ENCODE measurements at regions not wholly inside any gene's neighbourhood (a gene's known extent, or its start where the extent isn't known, plus 50 kb on each side); places are given as distances from the start of the nearest gene placed in this dataset.
"Not testable (repeated sequence)": the region's sequence is repeated elsewhere in the genome, so short reads cannot be mapped to it uniquely, and the experiment has no call there.

DNA sequence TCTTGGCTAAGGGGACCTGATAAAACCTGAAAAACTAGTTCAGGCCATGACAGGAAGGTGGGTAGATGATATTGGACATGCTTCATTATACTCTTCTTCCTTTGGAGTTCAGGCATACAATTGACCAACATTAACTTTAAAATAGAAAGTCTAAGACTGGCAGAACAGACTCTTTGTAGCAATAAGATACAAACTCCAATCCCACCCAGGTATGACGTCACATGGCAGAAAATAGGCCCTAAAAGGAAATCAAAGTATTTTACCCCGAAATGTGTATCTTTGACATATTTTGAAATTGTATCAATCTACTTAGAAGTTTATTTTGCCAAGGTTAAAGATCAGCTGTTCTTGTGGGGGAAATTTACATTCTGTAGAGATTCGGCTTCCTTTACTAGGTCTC is 198.1 kb upstream of the LRIG3 start:
- intact Hi-C loops (cut with DNase I) = loop anchor here in 1 of 2 donors (10.0 kb wide), 1 partner anchor 774 kb away; no protein-coding TSS in a partner anchor
- no peaks in the 10 kb centered on the region for H3K36me3 ChIP-seq (ENCODE audit: control insufficient read depth in 1 of 2, insufficient read depth in 2 of 2, low read length in 1 of 2)
- peaks cover 2 to 9% of the 10 kb centered on the region in 2 donors for H3K4me1 ChIP-seq (ENCODE audit: control insufficient read depth in 1 of 2, insufficient read depth in 2 of 2, low read length in 2 of 2)
- H3K4me3 ChIP-seq (ENCODE audit: low read length in 2 of 2) = no peak overlapping the region
- ATAC-seq (ENCODE audit: low FRiP score) = no peak
- WGBS, 2 donors = 94% methylated on average over 3 of the region's 3 CpGs
- no peaks in the 10 kb centered on the region for H3K9me3 ChIP-seq (ENCODE audit: control insufficient read depth, low read length)
- H3K27me3 ChIP-seq (ENCODE audit: control insufficient read depth in 1 of 2, insufficient read depth in 2 of 2, low read length in 1 of 2) = no peaks in the 10 kb centered on the region
- no peak overlapping the region for H3K27ac ChIP-seq (ENCODE audit: low read depth in 1 of 2, low read length in 2 of 2)
- DNase-seq = no peak

DNA sequence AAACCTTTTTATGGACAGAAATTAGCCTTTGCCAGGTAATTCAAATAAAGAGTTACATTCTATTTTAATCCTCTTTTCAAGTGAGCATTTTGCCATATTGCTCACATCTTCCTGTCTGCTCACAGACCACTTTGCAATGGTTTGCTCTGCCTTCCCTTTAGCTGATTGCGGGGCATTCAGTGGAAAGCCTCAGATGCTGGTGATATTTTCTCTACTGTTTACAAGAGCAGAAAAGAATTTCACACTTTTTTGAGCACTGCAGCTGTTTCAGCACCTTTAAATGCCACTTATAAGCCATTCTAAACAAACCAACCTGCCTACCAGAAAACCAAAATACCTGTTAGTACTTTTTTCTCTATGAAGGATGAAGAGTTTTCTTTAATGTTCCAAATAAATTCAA is 195.7 kb upstream of the LRIG3 start:
- no peaks in the 10 kb centered on the region for H3K9me3 ChIP-seq (ENCODE audit: control insufficient read depth, low read length)
- intact Hi-C loops (cut with DNase I) = loop anchor here (2.0 to 10.0 kb wide), 2 partner anchors 49 to 771 kb away; no protein-coding TSS in a partner anchor
- H3K4me1 ChIP-seq (ENCODE audit: control insufficient read depth in 1 of 2, insufficient read depth in 2 of 2, low read length in 2 of 2) = peaks cover 2 to 7% of the 10 kb centered on the region in 2 donors
- DNase-seq (no peak), ATAC-seq (ENCODE audit: low FRiP score) (no peak)
- no peaks in the 10 kb centered on the region for H3K36me3 ChIP-seq (ENCODE audit: control insufficient read depth in 1 of 2, insufficient read depth in 2 of 2, low read length in 1 of 2)
- 82 to 93% methylated on average over 1 of the region's 1 CpG for WGBS, 2 donors
- no peaks in the 10 kb centered on the region for H3K27me3 ChIP-seq (ENCODE audit: control insufficient read depth in 1 of 2, insufficient read depth in 2 of 2, low read length in 1 of 2)
- H3K27ac ChIP-seq (ENCODE audit: low read depth in 1 of 2, low read length in 2 of 2) = no peak overlapping the region
- no peak overlapping the region for H3K4me3 ChIP-seq (ENCODE audit: low read length in 2 of 2)

DNA sequence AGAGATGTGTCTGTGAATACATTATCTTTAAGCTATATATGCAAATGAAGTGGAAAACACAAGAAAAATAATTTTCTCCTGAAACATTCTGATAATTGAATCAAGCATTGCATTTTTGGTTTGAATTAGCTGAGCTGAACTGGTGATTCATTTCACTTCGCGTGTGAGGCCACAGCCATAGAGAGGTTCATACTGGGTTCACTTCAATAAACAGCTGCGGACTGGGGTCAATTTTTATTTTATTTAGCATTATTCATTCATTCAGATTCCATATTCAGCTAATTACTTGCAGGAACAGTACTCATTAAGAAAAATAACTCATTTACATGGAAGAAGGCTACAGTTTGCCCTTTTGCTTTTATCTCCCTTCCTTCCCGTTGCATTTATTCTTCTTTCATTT is 195.2 kb upstream of the LRIG3 start:
- intact Hi-C loops (cut with DNase I) = loop anchor here (2.0 to 10.0 kb wide), 2 partner anchors 49 to 771 kb away; no protein-coding TSS in a partner anchor
- Histone ChIP-seq H3K9me3 (ENCODE audit: control insufficient read depth, low read length) (no peaks in the 10 kb centered on the region), H3K27ac (ENCODE audit: low read depth in 1 of 2, low read length in 2 of 2) (no peak overlapping the region), H3K27me3 (ENCODE audit: control insufficient read depth in 1 of 2, insufficient read depth in 2 of 2, low read length in 1 of 2) (no peaks in the 10 kb centered on the region), H3K36me3 (ENCODE audit: control insufficient read depth in 1 of 2, insufficient read depth in 2 of 2, low read length in 1 of 2) (no peaks in the 10 kb centered on the region), H3K4me1 (ENCODE audit: control insufficient read depth in 1 of 2, insufficient read depth in 2 of 2, low read length in 2 of 2) (peaks cover 2 to 7% of the 10 kb centered on the region in 2 donors), H3K4me3 (ENCODE audit: low read length in 2 of 2) (no peak overlapping the region)
- WGBS, 2 donors = 93% methylated on average over 4 of the region's 4 CpGs
- DNase-seq (no peak), ATAC-seq (ENCODE audit: low FRiP score) (no peak)

DNA sequence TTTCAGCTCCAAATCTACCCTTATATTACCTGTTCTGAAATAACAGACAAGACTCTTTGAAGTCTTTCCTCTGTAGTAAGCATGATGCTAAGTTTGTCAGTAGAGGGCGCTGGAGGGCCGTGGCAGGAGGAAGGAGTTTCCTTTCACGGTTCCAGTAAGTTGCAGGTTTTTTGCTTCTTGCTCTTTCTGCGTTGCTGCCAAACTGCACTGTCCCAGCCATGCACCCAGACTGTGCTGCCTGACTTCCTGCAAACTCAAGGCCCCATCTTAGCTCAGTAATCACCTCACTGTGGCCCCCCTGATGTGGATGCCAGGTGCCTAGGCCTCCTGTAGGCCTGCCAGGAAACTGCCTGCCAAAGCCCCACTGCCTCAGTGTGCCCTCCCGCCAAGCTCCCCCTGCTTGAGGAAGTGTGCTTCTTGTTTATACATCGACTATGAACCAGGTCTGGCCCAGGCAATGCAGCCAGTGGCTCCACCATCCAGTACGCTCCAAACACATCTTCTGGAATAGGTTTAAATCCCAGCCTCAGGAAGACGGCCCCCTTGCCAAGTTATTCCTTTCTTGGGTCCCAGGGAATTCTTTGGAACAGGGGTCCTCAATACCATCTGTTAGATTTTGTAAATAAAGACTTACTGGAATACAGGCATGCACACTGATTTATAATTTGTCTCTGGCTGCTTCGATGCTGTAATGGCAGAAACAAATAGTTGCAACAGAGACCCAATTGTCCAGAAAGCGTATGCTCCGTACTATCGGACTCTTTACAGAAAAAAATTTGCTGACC is 193.7 kb upstream of the LRIG3 start:
- intact Hi-C loops (cut with DNase I) = loop anchor here (2.0 to 10.0 kb wide), 4 partner anchors 35 to 769 kb away; no protein-coding TSS in a partner anchor
- Histone ChIP-seq H3K27me3 (ENCODE audit: control insufficient read depth in 1 of 2, insufficient read depth in 2 of 2, low read length in 1 of 2) (no peaks in the 10 kb centered on the region), H3K4me3 (ENCODE audit: low read length in 2 of 2) (no peak overlapping the region), H3K36me3 (ENCODE audit: control insufficient read depth in 1 of 2, insufficient read depth in 2 of 2, low read length in 1 of 2) (no peaks in the 10 kb centered on the region), H3K9me3 (ENCODE audit: control insufficient read depth, low read length) (no peaks in the 10 kb centered on the region), H3K4me1 (ENCODE audit: control insufficient read depth in 1 of 2, insufficient read depth in 2 of 2, low read length in 2 of 2) (peaks cover 2% of the 10 kb centered on the region in 2 donors), H3K27ac (ENCODE audit: low read depth in 1 of 2, low read length in 2 of 2) (no peak overlapping the region)
- DNase-seq = peak; percentile 81 to 91
- peak; percentile 91 for ATAC-seq (ENCODE audit: low FRiP score)
- 40 to 42% methylated on average over 12 of the region's 12 CpGs for WGBS, 2 donors

DNA sequence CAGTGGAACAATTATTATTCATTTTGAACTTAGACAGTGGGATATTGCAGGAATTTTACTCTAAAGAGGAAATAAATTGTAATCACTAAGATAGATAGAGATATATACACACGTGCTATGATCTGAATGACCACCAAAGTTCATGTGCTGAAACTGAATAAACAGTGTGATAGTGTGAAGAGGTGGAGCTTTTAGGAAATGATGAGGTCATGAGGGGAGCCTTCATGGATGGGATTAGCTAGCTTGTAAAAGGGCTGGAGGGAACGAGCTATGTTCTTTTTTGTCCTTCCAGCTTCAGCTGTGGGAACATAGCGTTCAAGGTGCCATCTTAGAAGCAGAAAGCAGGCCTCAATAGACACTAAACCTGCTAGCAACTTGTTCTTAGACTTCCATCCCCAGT is 191.5 kb upstream of the LRIG3 start:
- Histone ChIP-seq H3K4me3 (ENCODE audit: low read length in 2 of 2) (no peak overlapping the region), H3K27me3 (ENCODE audit: control insufficient read depth in 1 of 2, insufficient read depth in 2 of 2, low read length in 1 of 2) (no peaks in the 10 kb centered on the region), H3K36me3 (ENCODE audit: control insufficient read depth in 1 of 2, insufficient read depth in 2 of 2, low read length in 1 of 2) (no peaks in the 10 kb centered on the region), H3K9me3 (ENCODE audit: control insufficient read depth, low read length) (no peaks in the 10 kb centered on the region), H3K27ac (ENCODE audit: low read depth in 1 of 2, low read length in 2 of 2) (no peak overlapping the region), H3K4me1 (ENCODE audit: control insufficient read depth in 1 of 2, insufficient read depth in 2 of 2, low read length in 2 of 2) (peaks cover 0 to 2% of the 10 kb centered on the region in 2 donors)
- 71 to 74% methylated on average over 3 of the region's 3 CpGs for WGBS, 2 donors
- intact Hi-C loops (cut with DNase I) = loop anchor here (1.0 to 10.0 kb wide), 4 partner anchors 37 to 767 kb away; no protein-coding TSS in a partner anchor
- no peak for DNase-seq
- no peak for ATAC-seq (ENCODE audit: low FRiP score)

DNA sequence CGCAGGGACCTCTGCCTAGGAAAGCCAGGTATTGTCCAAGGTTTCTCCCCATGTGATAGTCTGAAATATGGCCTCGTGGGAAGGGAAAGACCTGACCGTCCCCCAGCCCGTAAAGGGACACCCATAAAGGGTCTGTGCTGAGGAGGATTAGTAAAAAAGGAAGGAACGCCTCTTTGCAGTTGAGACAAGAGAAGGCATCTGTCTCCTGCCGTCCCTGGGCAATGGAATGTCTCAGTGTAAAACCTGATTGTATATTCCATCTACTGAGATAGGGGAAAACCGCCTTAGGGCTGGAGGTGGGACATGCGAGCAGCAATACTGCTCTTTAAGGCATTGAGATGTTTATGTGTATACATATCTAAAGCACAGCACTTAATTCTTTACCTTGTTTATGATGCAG is 188.2 kb upstream of the LRIG3 start:
- H3K9me3 ChIP-seq (ENCODE audit: control insufficient read depth, low read length); H3K27ac ChIP-seq (ENCODE audit: low read depth in 1 of 2, low read length in 2 of 2); DNase-seq; H3K27me3 ChIP-seq (ENCODE audit: control insufficient read depth in 1 of 2, insufficient read depth in 2 of 2, low read length in 1 of 2); H3K4me3 ChIP-seq (ENCODE audit: low read length in 2 of 2); ATAC-seq (ENCODE audit: low FRiP score); H3K4me1 ChIP-seq (ENCODE audit: control insufficient read depth in 1 of 2, insufficient read depth in 2 of 2, low read length in 2 of 2); intact Hi-C loops (cut with DNase I); H3K36me3 ChIP-seq (ENCODE audit: control insufficient read depth in 1 of 2, insufficient read depth in 2 of 2, low read length in 1 of 2): not testable (repeated sequence)
- 88 to 90% methylated on average over 8 of the region's 8 CpGs for WGBS, 2 donors

DNA sequence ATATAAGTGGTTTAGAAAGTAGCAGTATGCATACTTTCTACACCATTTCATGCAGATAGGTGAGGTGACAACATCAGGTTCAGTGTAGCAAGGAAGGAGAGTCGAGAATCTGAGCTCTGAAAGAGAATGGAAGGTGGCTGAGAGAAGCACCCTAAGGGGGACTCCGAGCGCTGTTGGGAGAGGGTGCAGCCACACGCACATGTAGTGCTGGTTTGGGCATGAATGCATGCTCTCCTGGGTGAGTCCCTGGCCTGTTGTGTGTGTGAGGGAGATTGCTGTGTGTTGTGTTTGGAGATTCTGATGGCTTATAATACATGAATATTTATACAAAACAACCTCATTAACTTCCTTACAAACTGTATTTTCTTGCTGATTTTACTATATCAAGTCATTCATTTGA is 180.3 kb upstream of the LRIG3 start:
- intact Hi-C loops (cut with DNase I) = no loop called here
- Histone ChIP-seq H3K27me3 (ENCODE audit: control insufficient read depth in 1 of 2, insufficient read depth in 2 of 2, low read length in 1 of 2) (no peaks in the 10 kb centered on the region), H3K27ac (ENCODE audit: low read depth in 1 of 2, low read length in 2 of 2) (no peak overlapping the region), H3K9me3 (ENCODE audit: control insufficient read depth, low read length) (no peaks in the 10 kb centered on the region), H3K36me3 (ENCODE audit: control insufficient read depth in 1 of 2, insufficient read depth in 2 of 2, low read length in 1 of 2) (no peaks in the 10 kb centered on the region), H3K4me3 (ENCODE audit: low read length in 2 of 2) (no peak overlapping the region), H3K4me1 (ENCODE audit: control insufficient read depth in 1 of 2, insufficient read depth in 2 of 2, low read length in 2 of 2) (no peaks in the 10 kb centered on the region)
- DNase-seq (no peak), ATAC-seq (ENCODE audit: low FRiP score) (no peak)
- WGBS, 2 donors = 86 to 92% methylated on average over 4 of the region's 4 CpGs

DNA sequence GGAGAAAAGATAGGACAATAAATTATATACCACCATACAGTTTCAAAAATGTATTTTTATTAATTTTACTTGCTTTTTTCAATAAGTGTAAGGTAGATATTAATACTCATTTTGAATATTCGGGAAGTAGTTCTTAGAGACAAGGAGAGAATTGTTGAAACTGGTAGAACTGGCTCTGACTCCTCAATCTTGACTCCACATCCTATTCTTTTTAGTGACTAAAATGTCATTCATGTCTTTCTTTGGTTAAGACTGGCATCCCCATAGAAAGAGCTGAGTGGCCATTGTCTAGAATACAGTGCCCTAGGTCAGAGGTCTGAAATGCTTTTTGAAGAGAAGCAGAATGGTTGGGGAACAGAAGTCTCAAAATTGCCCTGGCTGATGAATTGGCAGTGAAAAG is 177.6 kb upstream of the LRIG3 start:
- no peak for ATAC-seq (ENCODE audit: low FRiP score)
- H3K27ac ChIP-seq (ENCODE audit: low read depth in 1 of 2, low read length in 2 of 2) = no peak overlapping the region
- no peaks in the 10 kb centered on the region for H3K4me1 ChIP-seq (ENCODE audit: control insufficient read depth in 1 of 2, insufficient read depth in 2 of 2, low read length in 2 of 2)
- no peaks in the 10 kb centered on the region for H3K36me3 ChIP-seq (ENCODE audit: control insufficient read depth in 1 of 2, insufficient read depth in 2 of 2, low read length in 1 of 2)
- intact Hi-C loops (cut with DNase I) = no loop called here
- no peaks in the 10 kb centered on the region for H3K9me3 ChIP-seq (ENCODE audit: control insufficient read depth, low read length)
- 89 to 92% methylated on average over 1 of the region's 1 CpG for WGBS, 2 donors
- no peaks in the 10 kb centered on the region for H3K27me3 ChIP-seq (ENCODE audit: control insufficient read depth in 1 of 2, insufficient read depth in 2 of 2, low read length in 1 of 2)
- H3K4me3 ChIP-seq (ENCODE audit: low read length in 2 of 2) = no peak overlapping the region
- no peak for DNase-seq

DNA sequence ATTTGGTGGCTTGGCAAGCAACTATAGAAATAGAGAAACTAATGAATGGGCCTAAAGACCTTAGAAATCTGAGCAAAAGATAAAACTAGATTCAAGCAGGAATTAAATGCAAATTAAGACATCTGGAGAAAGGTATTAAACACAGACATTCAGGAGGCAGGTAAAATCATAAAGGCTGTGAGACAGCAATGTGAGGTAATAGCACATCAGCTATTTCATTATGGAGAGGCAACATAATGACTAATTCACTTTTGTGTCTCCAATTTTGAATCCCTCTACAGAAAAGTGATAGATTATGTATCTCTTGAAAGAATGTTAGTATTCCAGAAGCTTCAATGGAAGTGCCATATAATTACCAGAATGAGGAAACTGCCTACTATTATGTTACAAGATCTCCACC is 175.9 kb upstream of the LRIG3 start:
- no peaks in the 10 kb centered on the region for H3K9me3 ChIP-seq (ENCODE audit: control insufficient read depth, low read length)
- DNase-seq (no peak), ATAC-seq (ENCODE audit: low FRiP score) (no peak)
- H3K27me3 ChIP-seq (ENCODE audit: control insufficient read depth in 1 of 2, insufficient read depth in 2 of 2, low read length in 1 of 2) = peaks cover 0 to 2% of the 10 kb centered on the region in 2 donors
- no peaks in the 10 kb centered on the region for H3K4me1 ChIP-seq (ENCODE audit: control insufficient read depth in 1 of 2, insufficient read depth in 2 of 2, low read length in 2 of 2)
- no peaks in the 10 kb centered on the region for H3K36me3 ChIP-seq (ENCODE audit: control insufficient read depth in 1 of 2, insufficient read depth in 2 of 2, low read length in 1 of 2)
- intact Hi-C loops (cut with DNase I) = no loop called here
- H3K4me3 ChIP-seq (ENCODE audit: low read length in 2 of 2) = no peak overlapping the region
- H3K27ac ChIP-seq (ENCODE audit: low read depth in 1 of 2, low read length in 2 of 2) = no peak overlapping the region

All from aorta (tissue), 5 donors.